HCT116 (cell line): ENCODE measurements at regions not wholly inside any gene's neighbourhood (a gene's known extent, or its start where the extent isn't known, plus 50 kb on each side); places are given as distances from the start of the nearest gene placed in this dataset.

Experiments used
- ATAC-seq: fragments of 200-7000 bp; cut with Tn5 transposase; 2 replicates; pipeline ENCODE4 v1.9.1; 2020; ENCODE audit warnings: mild to moderate bottlenecking, moderate library complexity
- BruUV-seq: library from RNA; stranded (reverse); fragments of 400-500 nt; replicated peaks from 2 replicates; lab custom pipeline; 2021; lab: Mats Ljungman, UMichigan
- CTCF ChIA-PET: fragments of 300-600 bp; sonication (Branson Sonifier 250); formaldehyde crosslinking; loops from one replicate; lab custom pipeline; 2021; ENCODE audit warnings: antibody characterized with exemption; lab: Charles Lee
- POLR2A ChIA-PET: fragments of 300-600, 350-600 bp; sonication (Branson Sonifier 250); formaldehyde crosslinking; loops from one replicate; lab custom pipeline; 2021; ENCODE audit warnings: antibody characterized with exemption; lab: Charles Lee
- RAD21 ChIA-PET, 2 experiments: fragments of 300-600 bp; sonication (Branson Sonifier 250); formaldehyde crosslinking; loops; one replicate each; lab custom pipeline; 2023; ENCODE audit warnings: low total read pairs in 2 of 2; ENCODE audit not compliant: uncharacterized antibody in 2 of 2, unreplicated experiment in 2 of 2, low non-redundant PET in 1 of 2; lab: Charles Lee
- DNase-seq: peaks from one replicate; pipeline ENCODE4 v3.0.0-alpha.2; 2010; ENCODE audit warnings: low read depth, low spot score
- H2AFZ ChIP-seq: fragments of 200-600 bp; shearing (Covaris generic), sonication (generic); 2 replicates; pipeline ENCODE4 v1.6.1; 2017; ENCODE audit warnings: low read depth, mixed run types, mixed read lengths, antibody characterized with exemption, low read length; ENCODE audit not compliant: poor library complexity, severe bottlenecking
- H3K27ac ChIP-seq: 2 replicates; pipeline ENCODE4 v1.5.1; 2012; ENCODE audit warnings: low read depth, low read length
- H3K27me3 ChIP-seq: fragments of 200-600 bp; sonication (generic); 2 replicates; pipeline ENCODE4 v1.6.1; 2016; ENCODE audit warnings: mixed run types, low read length, mixed read lengths; ENCODE audit not compliant: insufficient read depth
- H3K36me3 ChIP-seq, 2 experiments: fragments of 200-500 bp in 1 of 2; fragments of 200-600 bp in 1 of 2; sonication (Bioruptor generic) in 1 of 2; sonication (generic) in 1 of 2; 2 replicates each; pipeline versions ENCODE4 v1.5.1 to v1.6.1; 2014 to 2016; ENCODE audit warnings: low read length in 2 of 2, inconsistent platforms in 1 of 2, mixed read lengths in 1 of 2, mixed run types in 1 of 2; ENCODE audit not compliant: insufficient read depth in 2 of 2, control insufficient read depth in 1 of 2
- H3K4me1 ChIP-seq, 2 experiments: fragments of 200-600 bp in 1 of 2; sonication (generic) in 1 of 2; 2 replicates each; pipeline versions ENCODE4 v1.5.1 to v1.6.1; 2012 to 2017; ENCODE audit warnings: low read length in 2 of 2, inconsistent platforms in 1 of 2, mild to moderate bottlenecking in 1 of 2, mixed read lengths in 1 of 2, mixed run types in 1 of 2, moderate library complexity in 1 of 2; ENCODE audit not compliant: insufficient read depth in 2 of 2, control insufficient read depth in 1 of 2
- H3K4me2 ChIP-seq: fragments of 200-600 bp; sonication (generic); 2 replicates; pipeline ENCODE4 v1.6.1; 2017; ENCODE audit warnings: mixed run types, low read length, mixed read lengths
- H3K4me3 ChIP-seq, 2 experiments: fragments of 200-600 bp in 1 of 2; sonication (generic) in 1 of 2; replicated peaks in 1 of 2; 2 replicates each; pipeline ENCODE4 v1.5.1; 2011 to 2016; ENCODE audit warnings: low read length in 2 of 2, control low read depth in 1 of 2, low read depth in 1 of 2, mild to moderate bottlenecking in 1 of 2, mixed read lengths in 1 of 2, mixed run types in 1 of 2
- H3K79me2 ChIP-seq: fragments of 200-600 bp; sonication (generic); 2 replicates; pipeline ENCODE4 v1.6.1; 2017; ENCODE audit warnings: mild to moderate bottlenecking, mixed run types, low read length, moderate library complexity, mixed read lengths; ENCODE audit not compliant: insufficient read depth
- H3K9ac ChIP-seq: fragments of 200-600 bp; sonication (generic); 2 replicates; pipeline ENCODE4 v1.6.1; 2016; ENCODE audit warnings: low read length, mixed read lengths
- H3K9me2 ChIP-seq: fragments of 200-600 bp; sonication (generic), shearing (Covaris generic); 2 replicates; pipeline ENCODE4 v1.6.1; 2017; ENCODE audit warnings: mixed run types, mild to moderate bottlenecking, moderate library complexity; ENCODE audit not compliant: insufficient read depth
- H3K9me3 ChIP-seq, 2 experiments: fragments of 200-500 bp in 1 of 2; fragments of 200-600 bp in 1 of 2; sonication (Bioruptor generic) in 1 of 2; sonication (generic) in 1 of 2; 2 replicates each; pipeline ENCODE4 v1.6.1; 2014 to 2017; ENCODE audit warnings: low read length in 2 of 2, mixed read lengths in 2 of 2, inconsistent platforms in 1 of 2, low read depth in 1 of 2, mild to moderate bottlenecking in 1 of 2, mixed run types in 1 of 2, moderate library complexity in 1 of 2; ENCODE audit not compliant: control insufficient read depth in 1 of 2, insufficient read depth in 1 of 2
- H4K20me1 ChIP-seq: fragments of 200-600 bp; sonication (generic), shearing (Covaris generic); 2 replicates; pipeline ENCODE4 v1.6.1; 2017; ENCODE audit warnings: mixed run types, mild to moderate bottlenecking, moderate library complexity; ENCODE audit not compliant: insufficient read depth
- ELF1 ChIP-seq: IDR thresholded peaks from 2 replicates; pipeline ENCODE4 v1.6.1; 2012; ENCODE audit warnings: low read depth, borderline replicate concordance
- EZH2 ChIP-seq: fragments of 200-600 bp; sonication (generic); IDR thresholded peaks from 2 replicates; pipeline ENCODE4 v1.6.1; 2017; ENCODE audit warnings: antibody characterized with exemption, mixed run types
- JUND ChIP-seq: IDR thresholded peaks from 2 replicates; pipeline ENCODE4 v1.6.1; 2012
- RAD21 ChIP-seq: IDR thresholded peaks from 2 replicates; pipeline ENCODE4 v1.6.1; 2012; ENCODE audit warnings: low read depth, mild to moderate bottlenecking
- SIN3A ChIP-seq: IDR thresholded peaks from 2 replicates; pipeline ENCODE4 v1.6.1; 2012; ENCODE audit warnings: low read depth
- YY1 ChIP-seq: IDR thresholded peaks from 2 replicates; pipeline ENCODE4 v1.6.1; 2011; ENCODE audit warnings: low read length, low read depth, moderate library complexity, mild to moderate bottlenecking; ENCODE audit not compliant: insufficient replicate concordance; ENCODE audit errors: extremely low read depth
- ZFX ChIP-seq: fragments of 450-650 bp; IDR thresholded peaks from 2 replicates; pipeline ENCODE4 v1.6.1; 2017
- ZNF274 ChIP-seq: fragments of 200-500 bp; sonication (Bioruptor generic); IDR thresholded peaks from 2 replicates; pipeline ENCODE4 v1.6.1; 2014; ENCODE audit warnings: mild to moderate bottlenecking, low read depth, low read length, inconsistent platforms
- intact Hi-C: fragments of 100-400 bp; cut with micrococcal nuclease; formaldehyde crosslinking; loops from 2 replicates; pipeline ENCODE4 v1.10.0; 2022
- TF ChIP-seq, protein P1 (sequence below): IDR thresholded peaks from 2 replicates; pipeline ENCODE4 v1.6.1; 2012
- TF ChIP-seq, protein P2 (sequence below): IDR thresholded peaks from 2 replicates; pipeline ENCODE4 v1.6.1; 2012; ENCODE audit warnings: low read depth

DNA sequence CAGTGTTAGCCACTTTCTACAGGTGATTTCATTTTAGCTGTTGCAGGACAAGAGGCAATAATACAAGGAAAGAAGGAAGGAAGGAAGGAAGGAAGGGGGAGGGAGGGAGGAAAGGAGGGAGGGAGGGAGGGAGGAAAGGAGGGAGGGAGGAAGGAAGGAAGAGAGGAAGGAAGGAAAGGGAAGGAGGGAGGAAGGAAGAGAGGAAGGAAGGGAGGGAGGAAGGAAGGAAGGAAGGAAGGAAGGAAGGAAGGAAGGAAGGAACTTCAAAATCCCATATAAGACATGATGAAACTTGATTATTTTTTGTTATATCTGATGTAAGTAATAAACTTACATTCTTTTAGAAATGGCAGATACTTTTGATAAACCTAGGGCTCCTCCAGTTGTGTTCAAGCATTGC lies 83.6 kb downstream of the TFAP2B start:
- ChIA-PET CTCF (no interaction called here), RAD21 (no interaction called here), POLR2A (no interaction called here)
- Histone ChIP-seq H2AFZ (no peak overlapping the region), H3K9me3 (peaks cover 13 to 16% of the 10 kb centered on the region in 2 experiments; a peak in 2 of 4 replicates), H3K27ac (no peak overlapping the region), H3K36me3 (no peaks in the 10 kb centered on the region), H3K4me3 (no peak overlapping the region), H3K9ac (no peak overlapping the region), H3K27me3 (no peaks in the 10 kb centered on the region), H3K79me2 (no peaks in the 10 kb centered on the region), H3K9me2 (no peaks in the 10 kb centered on the region), H3K4me1 (no peaks in the 10 kb centered on the region), H3K4me2 (no peak overlapping the region), H4K20me1 (no peaks in the 10 kb centered on the region; the same call in 1 of the 2 replicates)
- TF ChIP-seq ZFX (no peak), RAD21 (no peak), ELF1 (no peak), EZH2 (no peak), ZNF274 (no peak), JUND (no peak), SIN3A (no peak), YY1 (no peak)
- TF ChIP-seq, protein P1, sequence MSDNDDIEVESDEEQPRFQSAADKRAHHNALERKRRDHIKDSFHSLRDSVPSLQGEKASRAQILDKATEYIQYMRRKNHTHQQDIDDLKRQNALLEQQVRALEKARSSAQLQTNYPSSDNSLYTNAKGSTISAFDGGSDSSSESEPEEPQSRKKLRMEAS = no peak
- TF ChIP-seq, protein P2, sequence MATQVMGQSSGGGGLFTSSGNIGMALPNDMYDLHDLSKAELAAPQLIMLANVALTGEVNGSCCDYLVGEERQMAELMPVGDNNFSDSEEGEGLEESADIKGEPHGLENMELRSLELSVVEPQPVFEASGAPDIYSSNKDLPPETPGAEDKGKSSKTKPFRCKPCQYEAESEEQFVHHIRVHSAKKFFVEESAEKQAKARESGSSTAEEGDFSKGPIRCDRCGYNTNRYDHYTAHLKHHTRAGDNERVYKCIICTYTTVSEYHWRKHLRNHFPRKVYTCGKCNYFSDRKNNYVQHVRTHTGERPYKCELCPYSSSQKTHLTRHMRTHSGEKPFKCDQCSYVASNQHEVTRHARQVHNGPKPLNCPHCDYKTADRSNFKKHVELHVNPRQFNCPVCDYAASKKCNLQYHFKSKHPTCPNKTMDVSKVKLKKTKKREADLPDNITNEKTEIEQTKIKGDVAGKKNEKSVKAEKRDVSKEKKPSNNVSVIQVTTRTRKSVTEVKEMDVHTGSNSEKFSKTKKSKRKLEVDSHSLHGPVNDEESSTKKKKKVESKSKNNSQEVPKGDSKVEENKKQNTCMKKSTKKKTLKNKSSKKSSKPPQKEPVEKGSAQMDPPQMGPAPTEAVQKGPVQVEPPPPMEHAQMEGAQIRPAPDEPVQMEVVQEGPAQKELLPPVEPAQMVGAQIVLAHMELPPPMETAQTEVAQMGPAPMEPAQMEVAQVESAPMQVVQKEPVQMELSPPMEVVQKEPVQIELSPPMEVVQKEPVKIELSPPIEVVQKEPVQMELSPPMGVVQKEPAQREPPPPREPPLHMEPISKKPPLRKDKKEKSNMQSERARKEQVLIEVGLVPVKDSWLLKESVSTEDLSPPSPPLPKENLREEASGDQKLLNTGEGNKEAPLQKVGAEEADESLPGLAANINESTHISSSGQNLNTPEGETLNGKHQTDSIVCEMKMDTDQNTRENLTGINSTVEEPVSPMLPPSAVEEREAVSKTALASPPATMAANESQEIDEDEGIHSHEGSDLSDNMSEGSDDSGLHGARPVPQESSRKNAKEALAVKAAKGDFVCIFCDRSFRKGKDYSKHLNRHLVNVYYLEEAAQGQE = no peak
- no TSS peak for BruUV-seq
- no peak for ATAC-seq
- intact Hi-C loops = no loop called here
- DNase-seq = no peak
